HEK293 (cell line): ENCODE measurements at regions not wholly inside any gene's neighbourhood (a gene's known extent, or its start where the extent isn't known, plus 50 kb on each side); places are given as distances from the start of the nearest gene placed in this dataset.
"Not testable (repeated sequence)": the region's sequence is repeated elsewhere in the genome, so short reads cannot be mapped to it uniquely, and the experiment has no call there.

Source experiments
- CTCF ChIA-PET: fragments of 350-600 bp; formaldehyde crosslinking; extraction: SDS; loops from one replicate; lab custom pipeline; 2021; ENCODE audit warnings: antibody characterized with exemption; lab: Yijun Ruan, JAX
- POLR2A ChIA-PET: fragments of 300-600 bp; formaldehyde crosslinking; extraction: SDS; loops from one replicate; lab custom pipeline; 2020; ENCODE audit warnings: antibody characterized with exemption, inconsistent platforms; lab: Yijun Ruan, JAX
- H3K27ac ChIP-seq: fragments of 200-500 bp; sonication (Bioruptor generic); 2 replicates; pipeline ENCODE4 v1.5.1; 2014; ENCODE audit warnings: low read depth, low read length, control low read depth, inconsistent platforms; ENCODE audit errors: extremely low read depth
- H3K36me3 ChIP-seq, 2 experiments: fragments of 200-500 bp in 1 of 2; sonication (Bioruptor generic) in 1 of 2; 1 replicate in 1 of 2; 2 replicates in 1 of 2; pipeline ENCODE4 v1.5.1; 2014 to 2017; ENCODE audit warnings: inconsistent platforms in 2 of 2, low read length in 2 of 2; ENCODE audit not compliant: control insufficient read depth in 2 of 2, insufficient read depth in 1 of 2
- H3K4me1 ChIP-seq: fragments of 200-500 bp; sonication (Bioruptor generic); 2 replicates; pipeline ENCODE4 v1.5.1; 2014; ENCODE audit warnings: mild to moderate bottlenecking, low read length, inconsistent platforms; ENCODE audit not compliant: control insufficient read depth, insufficient read depth
- H3K4me3 ChIP-seq: 2 replicates; pipeline ENCODE4 v1.5.1; 2011; ENCODE audit warnings: low read depth, mild to moderate bottlenecking, control low read depth, low read length, moderate library complexity
- H3K9me3 ChIP-seq: fragments of 200-500 bp; sonication (Bioruptor generic); 2 replicates; pipeline ENCODE4 v1.5.1; 2014; ENCODE audit warnings: low read depth, low read length, inconsistent platforms; ENCODE audit not compliant: control insufficient read depth, insufficient read depth
- KLF10 ChIP-seq: fragments of 450-650 bp; IDR thresholded peaks from 2 replicates; pipeline ENCODE4 v1.5.1; 2018; ENCODE audit warnings: missing biosample characterization, mild to moderate bottlenecking, missing genetic modification characterization
- KLF17 ChIP-seq: fragments of 450-650 bp; formaldehyde crosslinking; IDR thresholded peaks from 2 replicates; pipeline ENCODE4 v1.5.1; 2016; ENCODE audit warnings: missing biosample characterization, missing genetic modification characterization
- PRDM6 ChIP-seq: fragments of 450-650 bp; formaldehyde crosslinking; IDR thresholded peaks from 2 replicates; pipeline ENCODE4 v1.5.1; 2017; ENCODE audit warnings: missing biosample characterization, missing genetic modification characterization
- TRIM28 ChIP-seq: IDR thresholded peaks from 2 replicates; pipeline ENCODE4 v1.6.1; 2011; ENCODE audit warnings: low read length, control low read depth, borderline replicate concordance
- ZNF10 ChIP-seq: fragments of 450-650 bp; formaldehyde crosslinking; IDR thresholded peaks from 2 replicates; pipeline ENCODE4 v1.5.1; 2017; ENCODE audit warnings: missing biosample characterization, missing genetic modification characterization
- ZNF146 ChIP-seq: fragments of 450-650 bp; formaldehyde crosslinking; IDR thresholded peaks from 2 replicates; pipeline ENCODE4 v1.5.1; 2016; ENCODE audit warnings: missing biosample characterization, missing genetic modification characterization
- ZNF148 ChIP-seq: fragments of 450-650 bp; formaldehyde crosslinking; IDR thresholded peaks from 2 replicates; pipeline ENCODE4 v1.5.0; 2017; ENCODE audit warnings: missing biosample characterization, missing genetic modification characterization, borderline replicate concordance
- ZNF174 ChIP-seq: fragments of 450-650 bp; formaldehyde crosslinking; IDR thresholded peaks from 2 replicates; pipeline ENCODE4 v1.5.0; 2017; ENCODE audit warnings: missing biosample characterization, mild to moderate bottlenecking, missing genetic modification characterization
- ZNF202 ChIP-seq: fragments of 450-650 bp; formaldehyde crosslinking; IDR thresholded peaks from 2 replicates; pipeline ENCODE4 v1.5.1; 2016; ENCODE audit warnings: missing biosample characterization, missing genetic modification characterization, borderline replicate concordance
- ZNF223 ChIP-seq: fragments of 450-650 bp; formaldehyde crosslinking; IDR thresholded peaks from 2 replicates; pipeline ENCODE4 v1.5.1; 2016; ENCODE audit warnings: missing biosample characterization, missing genetic modification characterization
- ZNF292 ChIP-seq: fragments of 450-650 bp; formaldehyde crosslinking; IDR thresholded peaks from 2 replicates; pipeline ENCODE4 v1.5.1; 2016; ENCODE audit warnings: low read depth, missing biosample characterization, missing genetic modification characterization, borderline replicate concordance
- ZNF311 ChIP-seq: fragments of 450-650 bp; formaldehyde crosslinking; IDR thresholded peaks from 2 replicates; pipeline ENCODE4 v1.5.1; 2017; ENCODE audit warnings: missing biosample characterization, missing genetic modification characterization, borderline replicate concordance
- ZNF324 ChIP-seq: fragments of 450-650 bp; formaldehyde crosslinking; IDR thresholded peaks from 2 replicates; pipeline ENCODE4 v1.5.1; 2016; ENCODE audit warnings: missing biosample characterization, missing genetic modification characterization
- ZNF366 ChIP-seq: fragments of 450-650 bp; formaldehyde crosslinking; conservative IDR thresholded peaks from 2 replicates; pipeline ENCODE4 v1.5.1; 2016; ENCODE audit warnings: missing biosample characterization, missing genetic modification characterization
- ZNF404 ChIP-seq: fragments of 450-650 bp; formaldehyde crosslinking; IDR thresholded peaks from 2 replicates; pipeline ENCODE4 v1.5.1; 2017; ENCODE audit warnings: missing biosample characterization, missing genetic modification characterization
- ZNF449 ChIP-seq: fragments of 450-650 bp; formaldehyde crosslinking; IDR thresholded peaks from 2 replicates; pipeline ENCODE4 v1.5.1; 2017; ENCODE audit warnings: missing biosample characterization, mild to moderate bottlenecking, missing genetic modification characterization, moderate library complexity
- ZNF488 ChIP-seq: fragments of 450-650 bp; formaldehyde crosslinking; IDR thresholded peaks from 2 replicates; pipeline ENCODE4 v1.5.1; 2016; ENCODE audit warnings: missing biosample characterization, missing genetic modification characterization
- ZNF501 ChIP-seq: fragments of 450-650 bp; formaldehyde crosslinking; IDR thresholded peaks from 2 replicates; pipeline ENCODE4 v1.5.1; 2016; ENCODE audit warnings: missing biosample characterization, missing genetic modification characterization
- ZNF623 ChIP-seq: fragments of 450-650 bp; formaldehyde crosslinking; IDR thresholded peaks from 2 replicates; pipeline ENCODE4 v1.5.1; 2016; ENCODE audit warnings: missing biosample characterization, missing genetic modification characterization
- ZNF747 ChIP-seq: fragments of 450-650 bp; formaldehyde crosslinking; IDR thresholded peaks from 2 replicates; pipeline ENCODE4 v1.5.1; 2016; ENCODE audit warnings: missing biosample characterization, missing genetic modification characterization
- ZSCAN18 ChIP-seq: fragments of 450-650 bp; formaldehyde crosslinking; IDR thresholded peaks from 2 replicates; pipeline ENCODE4 v1.5.1; 2016; ENCODE audit warnings: missing biosample characterization, missing genetic modification characterization

GRCh38 chr4:127015667-127016117 is 617.1 kb upstream of the INTU start:
- Histone ChIP-seq H3K36me3 (no peaks in the 10 kb centered on the region), H3K9me3 (no peaks in the 10 kb centered on the region), H3K4me3 (no peak overlapping the region), H3K27ac (no peak overlapping the region), H3K4me1 (no peaks in the 10 kb centered on the region)
- ChIA-PET CTCF (no interaction called here), POLR2A (no interaction called here)
- no peak for TF ChIP-seq ZNF449
- no peak for TF ChIP-seq ZNF747
- TF ChIP-seq ZNF623 (tag by site-specific recombination): no peak
- no peak for TF ChIP-seq ZNF311 (tag by site-specific recombination)
- TF ChIP-seq ZNF146 (tag by site-specific recombination): no peak
- no peak for TF ChIP-seq ZNF10 (tag by site-specific recombination)
- TF ChIP-seq ZNF366 (tag by site-specific recombination): no peak
- no peak for TF ChIP-seq ZSCAN18
- TF ChIP-seq ZNF174 (tag by site-specific recombination): no peak
- TF ChIP-seq PRDM6 (tag by site-specific recombination): no peak
- TF ChIP-seq ZNF202 (tag by site-specific recombination): no peak
- no peak for TF ChIP-seq ZNF292
- TF ChIP-seq KLF10 (tag by site-specific recombination): no peak

GRCh38 chr4:127018381-127018780 is 614.4 kb upstream of the INTU start:
- TF ChIP-seq ZNF146 (tag by site-specific recombination) (no peak), ZNF404 (tag by site-specific recombination) (no peak)
- POLR2A ChIA-PET: no interaction called here
- Histone ChIP-seq H3K36me3 (no peaks in the 10 kb centered on the region), H3K4me1 (no peaks in the 10 kb centered on the region), H3K4me3 (no peak overlapping the region), H3K27ac (no peak overlapping the region), H3K9me3 (no peaks in the 10 kb centered on the region)
- CTCF ChIA-PET: no interaction called here

GRCh38 chr4:127020831-127021230 is 611.9 kb upstream of the INTU start:
- H3K27ac ChIP-seq, H3K4me1 ChIP-seq, H3K4me3 ChIP-seq, H3K9me3 ChIP-seq, POLR2A ChIA-PET, H3K36me3 ChIP-seq, CTCF ChIA-PET: not testable (repeated sequence)

GRCh38 chr4:127036296-127036695 is 596.5 kb upstream of the INTU start:
- Histone ChIP-seq H3K4me3 (no peak overlapping the region), H3K27ac (no peak overlapping the region), H3K36me3 (no peaks in the 10 kb centered on the region), H3K9me3 (no peaks in the 10 kb centered on the region), H3K4me1 (no peaks in the 10 kb centered on the region)
- CTCF ChIA-PET: no interaction called here
- POLR2A ChIA-PET: no interaction called here
- TF ChIP-seq ZNF223 (no peak), TRIM28 (no peak), ZNF324 (tag by site-specific recombination) (no peak), ZNF488 (tag by site-specific recombination) (no peak), KLF17 (tag by site-specific recombination) (no peak), ZNF501 (no peak), ZNF148 (no peak)
